HG02571 (cell line): ENCODE measurements at regions not wholly inside any gene's neighbourhood (a gene's known extent, or its start where the extent isn't known, plus 50 kb on each side); places are given as distances from the start of the nearest gene placed in this dataset.
A peak's percentile ranks its signal among the peaks of the same experiment; 100 is the strongest.
"Not testable (repeated sequence)": the region's sequence is repeated elsewhere in the genome, so short reads cannot be mapped to it uniquely, and the experiment has no call there.

Source experiments
- ATAC-seq: cut with Tn5 transposase; IDR thresholded peaks from one replicate; pipeline ENCODE4 v1.9.1; 2021; ENCODE audit warnings: mild to moderate bottlenecking, moderate library complexity; ENCODE audit not compliant: unreplicated experiment

DNA sequence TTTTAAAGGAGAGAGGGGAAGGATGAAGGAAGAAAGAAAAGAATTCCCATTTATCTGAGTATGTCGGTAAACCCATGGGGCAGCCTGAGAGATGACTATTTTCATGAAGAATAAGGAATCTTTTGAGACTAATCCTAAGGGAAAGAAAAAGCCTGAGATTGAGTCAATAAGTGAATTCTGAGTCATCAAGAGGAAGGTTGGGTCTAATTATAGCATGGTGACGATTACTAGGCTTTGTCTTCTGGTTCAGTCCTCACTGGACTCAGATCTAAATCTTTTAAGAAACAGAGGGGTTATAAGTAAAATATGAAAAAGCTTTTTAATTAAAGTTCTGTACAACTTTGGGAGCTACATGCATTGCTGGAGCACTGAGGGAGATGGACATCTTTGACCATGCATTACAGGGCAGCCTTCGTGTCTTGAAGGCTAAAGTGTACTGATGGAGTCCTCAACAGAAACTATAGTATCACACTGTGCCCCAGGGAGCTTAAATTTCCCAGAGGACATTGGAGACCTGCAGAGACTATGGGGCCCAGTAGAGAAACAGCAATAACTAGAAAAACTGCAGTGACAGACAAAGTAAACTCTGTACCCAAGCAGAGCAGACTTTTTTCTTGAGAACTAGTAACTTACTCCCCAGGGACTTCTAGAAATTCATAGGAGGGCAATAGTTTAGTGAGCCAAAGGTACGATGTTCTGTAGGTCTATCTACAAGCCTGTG is 260.9 kb downstream of the RAD51AP2 start:
- no peak for ATAC-seq

DNA sequence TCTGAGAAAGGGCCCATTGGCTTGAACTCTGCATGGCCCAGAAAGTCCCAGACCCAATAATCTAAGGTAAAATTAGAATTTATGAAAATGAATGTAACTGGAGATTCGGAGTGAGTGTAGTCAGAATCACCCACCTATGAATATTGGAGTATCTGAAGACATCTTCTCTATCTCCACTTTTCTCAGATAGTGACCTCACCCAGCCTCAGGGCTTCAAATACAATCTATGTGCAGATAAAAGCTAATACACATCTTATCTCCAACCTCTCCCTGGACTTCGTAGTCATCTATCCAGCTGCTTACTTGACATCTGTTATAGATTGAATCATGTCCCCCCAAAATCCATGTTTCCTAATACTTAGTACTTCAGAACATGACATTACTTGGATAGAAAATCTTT is 263.2 kb downstream of the RAD51AP2 start:
- ATAC-seq, result no peak

DNA sequence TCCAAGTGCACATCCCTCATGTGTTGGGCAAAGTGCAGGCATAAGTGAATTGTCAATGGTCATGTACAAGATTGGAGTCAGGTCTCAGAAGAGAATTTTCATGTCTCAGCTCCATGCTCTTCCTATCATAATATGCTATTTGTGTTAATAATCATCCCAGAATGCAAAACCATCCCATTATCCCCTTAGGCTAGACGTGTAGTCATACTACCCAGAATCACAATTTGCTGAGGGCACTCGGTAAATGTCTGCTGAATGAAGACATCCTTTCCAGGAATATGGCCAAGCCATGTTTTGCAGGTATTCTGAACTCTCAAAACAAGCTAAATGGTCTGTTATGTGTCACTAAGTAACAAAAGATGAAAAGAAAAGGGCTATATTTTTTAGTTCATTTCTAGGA is 263.8 kb downstream of the RAD51AP2 start:
- ATAC-seq, result no peak

DNA sequence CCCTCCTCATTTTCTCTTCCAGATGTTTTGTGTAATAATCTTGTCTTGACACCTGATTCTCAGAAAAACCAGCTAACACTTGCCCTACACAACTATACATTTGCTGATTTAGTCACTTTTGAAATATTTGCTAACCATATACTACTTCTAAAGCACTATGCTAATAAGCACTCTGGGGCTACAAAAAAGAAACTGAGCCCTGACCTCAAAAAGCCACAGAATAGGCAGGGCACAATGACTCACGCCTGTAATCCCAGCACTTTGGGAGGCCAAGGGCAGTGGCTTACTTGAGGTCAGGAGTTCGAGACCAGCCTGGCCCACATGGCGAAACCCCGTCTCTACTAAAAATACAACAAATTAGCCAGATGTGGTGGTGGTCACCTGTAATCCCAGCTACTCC is 266.0 kb downstream of the RAD51AP2 start:
- ATAC-seq, result no peak

DNA sequence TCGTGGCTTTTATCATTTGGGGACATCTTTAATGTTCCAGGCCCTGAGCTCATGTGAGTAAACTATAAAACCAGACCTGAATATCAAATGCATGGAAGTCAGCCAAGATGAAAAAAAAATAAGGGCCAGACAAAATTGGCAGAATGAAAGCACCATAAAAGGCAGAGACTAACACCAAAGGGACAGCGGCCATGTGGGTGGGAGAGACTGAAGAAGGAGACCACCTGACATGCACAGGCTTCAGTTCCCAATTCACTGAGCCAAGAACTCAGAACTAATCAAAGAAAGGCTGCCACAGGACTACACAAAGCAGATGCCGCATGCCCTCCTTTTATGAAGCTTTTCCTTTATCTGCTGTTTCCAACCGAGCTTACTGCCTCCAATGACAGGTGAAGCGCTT is 267.1 kb downstream of the RAD51AP2 start:
- ATAC-seq, result no peak

DNA sequence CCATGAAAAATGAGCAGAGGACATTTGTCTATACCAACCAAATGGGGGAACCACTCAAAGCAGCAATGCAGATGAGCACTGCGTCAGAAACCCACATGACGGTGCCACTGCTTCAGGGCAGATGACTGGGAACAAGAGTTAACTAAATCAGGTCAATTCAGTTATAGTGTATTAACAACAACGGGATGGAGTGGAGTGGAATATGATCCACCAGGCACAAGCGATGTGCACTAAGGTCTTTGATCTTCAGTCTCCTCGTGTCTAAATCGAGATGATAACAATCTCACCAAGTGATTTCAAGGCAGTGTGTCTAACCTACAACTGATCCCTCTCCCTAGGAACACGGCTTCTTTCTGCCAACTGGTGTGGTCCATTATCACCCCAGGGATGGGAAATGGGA is 269.0 kb downstream of the RAD51AP2 start:
- ATAC-seq, result no peak

DNA sequence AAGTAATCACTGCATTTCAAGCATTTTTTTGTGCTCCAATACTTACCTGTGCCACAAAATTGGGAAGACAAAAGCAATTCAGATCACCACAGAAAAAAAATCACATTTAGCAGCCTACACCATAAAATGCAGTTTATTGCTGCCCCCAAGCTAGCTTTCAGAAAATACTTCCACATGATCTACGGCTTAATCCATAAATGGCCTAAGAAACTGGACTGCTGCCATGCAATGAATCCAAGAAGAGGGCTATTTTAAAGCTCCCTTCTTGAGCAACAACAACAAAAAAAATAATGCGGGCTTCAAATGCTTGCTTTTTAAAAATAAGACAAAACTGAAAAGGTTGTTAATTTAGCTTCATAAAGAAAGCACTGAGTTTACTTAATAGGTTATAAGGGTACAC is 272.3 kb downstream of the RAD51AP2 start:
- no peak for ATAC-seq

DNA sequence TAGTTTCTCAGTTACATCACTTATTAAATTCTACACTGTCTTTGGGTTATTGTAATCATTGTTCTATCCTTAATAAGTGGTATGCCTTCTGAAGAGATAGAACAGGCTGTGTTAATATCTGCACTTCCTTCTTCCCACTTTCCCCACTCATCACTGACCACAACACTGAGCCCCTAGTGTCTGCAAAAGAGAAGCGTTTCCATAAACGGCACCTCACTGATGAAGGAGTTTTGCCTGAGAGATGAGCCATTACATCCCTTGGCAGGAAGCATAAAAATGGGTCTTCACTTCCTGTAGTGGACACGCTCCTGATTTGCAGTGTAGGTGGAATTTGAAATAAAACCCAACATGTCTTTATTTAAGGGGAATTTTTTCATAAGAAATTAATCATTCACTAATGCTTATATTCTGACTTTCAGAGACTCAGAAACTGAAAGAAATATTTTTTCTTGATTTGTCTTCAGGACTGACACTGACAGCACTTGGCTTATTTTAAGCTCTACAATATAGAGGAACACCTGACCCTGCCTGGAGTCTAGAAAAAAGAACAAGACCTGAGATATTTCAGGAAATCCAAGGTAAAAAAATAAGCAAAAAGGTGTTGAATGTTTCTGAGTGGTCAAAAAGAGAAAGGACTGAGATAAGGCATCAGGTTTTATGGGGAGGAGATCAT is 275.3 kb downstream of the RAD51AP2 start:
- no peak for ATAC-seq

DNA sequence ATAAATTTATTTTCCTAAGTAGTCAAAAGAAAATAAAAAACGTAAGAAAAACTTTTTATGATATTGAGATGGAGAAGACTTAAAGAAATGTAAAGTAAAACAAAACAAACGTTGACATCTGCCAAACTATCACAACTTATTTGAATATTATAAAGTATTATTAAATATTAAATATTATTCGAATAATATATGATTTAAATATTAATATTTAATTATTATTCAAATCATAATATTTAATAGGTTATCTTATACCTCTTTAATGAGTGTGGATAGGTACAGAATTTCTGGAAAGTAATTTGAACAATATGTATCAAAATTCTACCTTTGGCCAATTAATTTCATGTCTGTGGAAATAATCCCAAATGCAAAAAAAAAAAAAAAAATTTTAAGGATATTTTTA is 278.7 kb downstream of the RAD51AP2 start:
- ATAC-seq, result no peak

DNA sequence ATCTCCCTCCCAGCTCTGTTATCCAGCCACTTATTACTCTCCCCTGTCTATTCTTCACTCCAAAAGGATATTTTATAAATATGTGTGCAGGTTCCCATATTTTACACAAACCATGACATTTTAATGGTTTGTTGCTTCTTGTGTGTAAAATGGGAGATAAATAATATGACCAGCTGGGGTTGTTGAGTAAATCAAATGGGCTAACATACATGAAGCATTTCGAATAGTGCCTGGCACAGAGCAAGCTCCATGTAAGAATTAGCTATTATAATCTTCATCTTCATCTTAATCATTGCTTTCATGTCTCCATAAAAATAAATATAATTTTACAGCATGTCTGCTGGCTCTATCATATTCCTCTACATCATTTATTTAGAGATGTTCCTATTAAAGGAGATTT is 283.1 kb downstream of the RAD51AP2 start:
- ATAC-seq, result no peak

DNA sequence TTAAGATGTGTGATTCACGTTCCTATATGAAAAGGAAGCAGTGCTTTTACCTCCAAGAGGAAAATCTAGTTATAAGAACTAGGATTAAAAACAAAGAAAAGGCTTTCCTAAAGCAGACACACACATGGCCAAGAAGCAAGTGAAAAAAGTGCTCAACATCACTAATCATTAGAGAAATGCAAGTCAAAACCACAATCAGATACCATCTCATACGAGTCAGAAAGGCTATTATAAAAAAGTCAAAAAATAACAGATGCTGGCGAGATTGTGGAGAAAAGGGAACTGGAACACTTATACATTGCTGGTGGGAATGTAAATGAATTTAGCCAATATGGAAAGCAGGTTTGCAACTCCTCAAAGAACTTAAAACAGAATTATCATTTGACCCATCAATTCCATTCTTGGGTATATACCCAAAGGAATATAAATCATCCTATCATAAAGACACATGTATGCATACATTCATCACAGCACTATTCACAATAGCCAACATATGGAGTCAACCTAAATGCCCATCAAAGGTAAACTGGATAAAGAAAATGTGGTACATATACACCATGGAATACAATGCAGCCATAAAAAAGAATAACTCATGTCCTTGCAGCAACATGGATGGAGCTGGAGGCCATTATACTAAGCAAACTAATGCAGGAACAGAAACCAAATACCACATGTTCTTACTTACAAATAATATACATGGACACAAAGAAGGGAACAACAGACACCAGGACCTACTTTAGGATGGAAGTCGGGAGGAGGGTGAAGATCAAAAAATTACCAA is 285.3 kb downstream of the RAD51AP2 start:
- ATAC-seq, result no peak

DNA sequence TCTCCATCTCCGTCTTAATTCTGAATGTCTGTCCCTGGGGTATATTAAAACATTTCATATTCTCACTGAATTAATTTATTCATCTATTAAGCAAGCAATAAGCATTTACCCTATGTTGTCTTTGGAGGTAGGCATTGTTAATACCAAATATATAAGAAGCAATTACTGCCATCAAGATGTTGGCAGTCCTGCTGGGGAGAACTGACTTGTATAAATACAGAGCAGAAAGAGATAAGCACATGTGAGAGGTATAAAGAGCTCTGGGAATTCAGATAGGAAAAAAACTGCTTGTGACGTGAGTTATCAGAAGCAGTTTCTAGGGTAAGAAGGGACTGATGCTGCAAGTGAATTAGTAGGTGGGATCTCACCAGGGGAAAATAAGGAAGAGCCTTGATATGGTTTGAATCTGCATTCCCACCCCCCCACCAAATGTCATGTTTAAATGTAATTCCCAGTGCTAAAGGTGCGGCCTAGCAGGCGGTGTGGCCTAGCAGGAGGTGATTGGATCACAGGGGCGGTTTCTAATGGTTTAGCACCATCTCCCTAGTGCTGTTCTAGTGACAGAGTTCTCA is 286.8 kb downstream of the RAD51AP2 start:
- ATAC-seq, result no peak

DNA sequence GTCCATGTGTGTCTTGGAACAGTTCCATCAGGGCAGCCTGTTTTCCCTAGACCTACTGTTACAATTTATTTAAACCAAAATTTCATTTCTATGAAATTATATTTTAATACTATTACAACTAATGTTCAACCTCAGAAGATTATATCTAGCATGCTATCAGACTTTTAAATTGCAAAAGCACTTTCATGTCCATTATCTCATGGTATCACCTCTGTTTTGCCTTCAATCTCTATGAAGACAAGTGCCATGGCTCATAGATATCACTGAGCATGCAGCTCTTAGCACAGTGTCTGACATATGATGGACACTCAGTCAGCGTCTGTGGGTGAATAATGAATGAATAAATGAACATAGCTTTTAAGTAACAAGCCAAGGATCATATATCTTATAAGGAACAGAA is 288.8 kb downstream of the RAD51AP2 start:
- ATAC-seq, result no peak

DNA sequence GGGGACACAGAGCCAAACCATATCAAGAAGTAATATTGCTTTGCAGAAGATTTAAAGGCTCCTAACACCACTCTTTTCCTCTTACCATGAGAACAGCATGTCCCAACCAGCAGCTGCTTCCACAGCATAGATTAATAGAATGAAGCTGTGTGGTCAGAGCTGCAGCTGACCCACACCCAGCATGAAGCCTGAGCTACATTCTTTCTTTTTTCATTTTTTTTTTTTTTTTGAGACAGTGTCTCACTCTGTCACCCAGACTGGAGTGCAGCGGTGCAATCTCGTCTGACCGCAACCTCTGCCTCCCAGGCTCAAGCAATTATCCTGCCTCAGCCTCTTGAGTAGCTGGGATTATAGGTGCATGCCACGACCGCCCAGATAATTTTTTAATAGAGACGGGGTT is 289.8 kb downstream of the RAD51AP2 start:
- no peak for ATAC-seq

DNA sequence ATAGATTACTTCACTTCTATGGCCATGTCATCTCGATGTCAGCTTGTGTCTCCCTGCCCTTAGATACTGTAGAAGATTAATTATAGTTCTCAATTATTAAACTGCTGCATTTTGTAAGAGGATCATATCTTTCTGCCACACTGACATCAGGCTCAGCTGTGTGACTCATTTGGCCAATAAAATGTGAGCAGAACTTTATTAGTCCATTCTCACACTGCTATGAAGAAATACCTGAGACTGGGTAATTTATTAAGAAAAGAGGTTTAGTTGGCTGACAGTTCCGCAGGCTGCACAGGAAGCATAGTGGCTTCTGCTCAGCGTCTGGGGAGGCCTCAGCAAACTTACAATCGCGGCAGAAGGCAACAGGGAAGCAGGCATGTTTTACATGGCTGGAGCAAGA is 290.4 kb downstream of the RAD51AP2 start:
- no peak for ATAC-seq

DNA sequence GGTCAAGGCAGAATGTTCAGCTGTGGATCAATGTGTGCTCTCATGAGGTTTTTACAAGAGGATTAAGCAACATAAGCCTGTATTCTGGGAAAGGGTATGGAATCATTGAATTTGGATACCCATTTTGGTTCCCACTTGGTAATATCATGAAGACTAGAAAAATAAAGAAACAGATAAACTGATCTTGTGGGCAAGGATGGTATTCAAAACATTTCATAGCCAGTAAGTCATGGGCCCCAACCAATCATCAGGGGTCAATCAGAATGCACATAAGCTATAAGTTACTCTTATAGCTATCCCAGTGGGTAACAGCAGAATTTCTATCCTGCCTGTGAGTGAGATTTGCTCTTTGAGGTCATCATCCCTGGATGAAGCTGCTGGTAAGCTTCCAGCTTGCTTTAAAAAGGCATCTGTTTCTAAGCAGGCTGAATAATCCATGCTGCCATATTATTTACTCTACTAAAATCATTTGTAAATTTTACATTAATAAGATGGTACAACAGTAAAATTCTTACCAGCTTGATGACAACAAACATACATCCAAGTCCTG is 291.2 kb downstream of the RAD51AP2 start:
- no peak for ATAC-seq

DNA sequence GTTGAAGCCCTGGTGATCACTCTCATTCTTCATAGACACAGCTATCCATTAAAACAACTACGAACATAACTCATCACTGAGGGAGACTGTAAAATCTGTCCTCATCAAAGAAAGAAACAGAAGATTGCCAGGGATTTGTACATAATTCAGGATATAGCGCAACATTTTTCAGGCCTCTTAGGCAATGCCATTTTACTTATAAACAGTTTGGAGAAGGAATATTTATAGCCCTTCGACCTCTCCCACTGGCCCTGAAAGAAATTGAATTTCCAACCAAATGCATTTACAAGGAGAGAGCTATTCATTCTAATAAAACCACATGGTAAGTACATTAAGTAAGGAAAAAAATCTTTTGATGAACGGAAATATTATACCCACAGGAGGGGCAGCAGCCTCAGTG is 295.0 kb downstream of the RAD51AP2 start:
- ATAC-seq, result no peak

DNA sequence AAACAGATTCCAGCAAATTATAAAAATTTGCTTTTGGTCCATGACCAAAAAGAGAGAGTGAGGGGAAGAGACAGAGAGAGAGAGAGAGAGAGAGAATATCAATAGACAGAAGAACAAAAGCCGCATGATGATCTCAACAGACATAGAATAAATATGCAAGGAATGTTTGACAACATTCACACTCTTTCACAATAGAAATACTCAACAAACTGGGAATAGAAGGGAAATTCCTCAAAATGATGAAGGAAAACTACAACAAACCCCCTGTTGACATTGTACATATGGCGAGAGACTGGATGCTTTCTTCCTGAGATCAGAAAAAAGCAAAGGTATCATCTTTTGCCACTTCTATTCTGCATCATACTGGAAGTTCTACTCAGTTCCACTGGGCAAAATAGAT is 309.7 kb downstream of the RAD51AP2 start:
- no peak for ATAC-seq

DNA sequence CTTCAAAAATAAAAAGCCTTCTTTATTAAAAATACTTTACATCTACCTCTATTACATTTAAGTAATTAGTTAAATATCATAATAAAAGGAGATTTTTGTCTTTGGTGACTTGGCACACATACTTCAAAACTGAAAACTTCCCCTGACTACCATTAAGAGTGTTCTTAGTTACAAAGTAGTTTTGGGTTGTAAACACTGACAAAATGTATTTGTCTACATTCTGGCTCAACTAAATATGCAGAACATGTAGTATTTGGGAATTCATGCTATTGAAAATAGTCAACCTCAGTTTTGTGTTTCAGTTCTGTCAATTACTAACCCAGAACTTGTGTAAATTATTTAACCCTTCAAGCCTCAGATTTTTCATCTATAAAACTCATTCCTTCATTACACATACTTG is 311.5 kb downstream of the RAD51AP2 start:
- ATAC-seq, result no peak

DNA sequence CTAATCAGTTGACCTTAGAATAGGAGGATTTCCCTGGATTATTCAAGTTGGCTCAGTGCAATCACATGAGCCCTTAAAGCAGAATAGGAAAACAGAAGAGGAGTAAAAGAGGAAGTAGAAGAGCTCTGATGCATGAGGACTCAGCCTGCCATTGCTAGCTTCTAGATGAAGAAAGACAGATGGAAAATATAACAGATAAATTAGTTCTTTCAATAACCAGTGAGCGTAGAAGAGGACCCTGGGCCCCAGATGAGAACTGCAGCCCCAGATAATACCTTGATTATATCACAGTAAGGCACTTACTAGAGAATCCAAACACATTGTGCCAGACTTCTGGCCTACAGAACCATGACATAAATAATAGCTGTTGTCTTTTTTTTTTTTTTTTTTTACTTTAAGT is 314.0 kb downstream of the RAD51AP2 start:
- not testable (repeated sequence) for ATAC-seq

DNA sequence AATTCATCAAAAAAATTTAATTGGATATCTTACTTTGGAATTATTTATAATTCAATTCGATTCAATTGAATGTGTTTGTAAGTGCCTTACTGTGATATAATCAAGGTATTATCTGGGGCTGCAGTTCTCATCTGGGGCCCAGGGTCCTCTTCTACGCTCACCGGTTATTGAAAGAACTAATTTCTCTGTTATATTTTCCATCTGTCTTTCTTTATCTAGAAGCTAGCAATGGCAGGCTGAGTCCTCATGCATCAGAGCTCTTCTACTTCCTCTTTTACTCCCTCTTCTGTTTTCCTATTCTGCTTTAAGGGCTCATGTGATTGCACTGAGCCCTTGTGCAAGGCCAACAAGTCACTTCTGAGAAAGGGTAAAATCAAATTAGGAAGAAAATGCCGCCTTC is 315.6 kb downstream of the RAD51AP2 start:
- peak; percentile 87 for ATAC-seq
